Ascending aorta (tissue), 2 donors: ENCODE measurements at regions not wholly inside any gene's neighbourhood (a gene's known extent, or its start where the extent isn't known, plus 50 kb on each side); places are given as distances from the start of the nearest gene placed in this dataset.

Experiments
- DNase-seq, 2 donors: peaks; one replicate each; pipeline ENCODE4 v3.0.0-alpha.2; 2019; ENCODE audit warnings: low spot score in 2 of 2
- H3K27ac ChIP-seq, 2 donors: fragments of 200-600 bp; sonication (generic); one replicate each; pipeline ENCODE4 v1.5.1; 2016 to 2017; ENCODE audit warnings: mild to moderate bottlenecking in 1 of 2
- H3K27me3 ChIP-seq: fragments of 200-600 bp; sonication (generic); one replicate; pipeline ENCODE4 v1.5.1; 2017
- H3K36me3 ChIP-seq, 2 donors: fragments of 200-600 bp; sonication (generic); one replicate each; pipeline ENCODE4 v1.5.1; 2016
- H3K4me1 ChIP-seq, 2 donors: fragments of 200-600 bp; sonication (generic); one replicate each; pipeline ENCODE4 v1.5.1; 2016 to 2017; ENCODE audit warnings: mild to moderate bottlenecking in 1 of 2
- H3K4me3 ChIP-seq, 2 donors: fragments of 200-600 bp; sonication (generic); one replicate each; pipeline ENCODE4 v1.5.1; 2016 to 2017; ENCODE audit warnings: mild to moderate bottlenecking in 1 of 2
- H3K9me3 ChIP-seq, 2 donors: fragments of 200-600 bp; sonication (generic); one replicate each; pipeline ENCODE4 v1.5.1; 2016
- intact Hi-C: fragments of 100-400 bp; cut with DNase I; formaldehyde crosslinking; loops from one replicate; pipeline ENCODE4 v1.15.1; 2023
- TF ChIP-seq, protein P1 (sequence below), 3 experiments: fragments of 200-600 bp in 2 of 3; fragments of 450-650 bp in 1 of 3; sonication (generic) in 2 of 3; IDR thresholded peaks; one replicate each; pipeline ENCODE4 v1.5.1; 2016 to 2019; ENCODE audit warnings: antibody characterized with exemption in 3 of 3, mild to moderate bottlenecking in 1 of 3, moderate library complexity in 1 of 3

DNA sequence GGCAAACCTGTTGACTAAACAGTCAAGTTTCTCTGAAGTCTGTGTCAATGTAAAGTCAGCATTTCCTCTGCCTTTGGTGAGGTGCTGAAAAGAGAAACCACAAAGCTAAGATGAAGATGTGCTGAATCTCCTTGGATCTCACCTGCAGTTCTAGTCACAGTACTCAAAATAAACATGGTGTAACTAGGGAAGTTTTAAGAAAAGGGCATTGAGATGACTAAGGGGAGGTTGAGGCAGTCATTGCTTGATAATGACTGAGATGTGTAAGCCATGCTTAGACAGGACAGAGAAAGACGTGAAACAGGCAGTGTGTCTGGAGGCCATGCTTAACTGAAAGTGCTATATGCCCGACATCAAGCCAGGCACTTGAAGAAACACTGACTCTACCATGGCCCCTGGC, 1010.0 kb upstream of the CELF4 start:
- H3K9me3 ChIP-seq: no peaks in the 10 kb centered on the region
- TF ChIP-seq, protein P1, sequence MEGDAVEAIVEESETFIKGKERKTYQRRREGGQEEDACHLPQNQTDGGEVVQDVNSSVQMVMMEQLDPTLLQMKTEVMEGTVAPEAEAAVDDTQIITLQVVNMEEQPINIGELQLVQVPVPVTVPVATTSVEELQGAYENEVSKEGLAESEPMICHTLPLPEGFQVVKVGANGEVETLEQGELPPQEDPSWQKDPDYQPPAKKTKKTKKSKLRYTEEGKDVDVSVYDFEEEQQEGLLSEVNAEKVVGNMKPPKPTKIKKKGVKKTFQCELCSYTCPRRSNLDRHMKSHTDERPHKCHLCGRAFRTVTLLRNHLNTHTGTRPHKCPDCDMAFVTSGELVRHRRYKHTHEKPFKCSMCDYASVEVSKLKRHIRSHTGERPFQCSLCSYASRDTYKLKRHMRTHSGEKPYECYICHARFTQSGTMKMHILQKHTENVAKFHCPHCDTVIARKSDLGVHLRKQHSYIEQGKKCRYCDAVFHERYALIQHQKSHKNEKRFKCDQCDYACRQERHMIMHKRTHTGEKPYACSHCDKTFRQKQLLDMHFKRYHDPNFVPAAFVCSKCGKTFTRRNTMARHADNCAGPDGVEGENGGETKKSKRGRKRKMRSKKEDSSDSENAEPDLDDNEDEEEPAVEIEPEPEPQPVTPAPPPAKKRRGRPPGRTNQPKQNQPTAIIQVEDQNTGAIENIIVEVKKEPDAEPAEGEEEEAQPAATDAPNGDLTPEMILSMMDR (IDR thresholded peaks at IDR 0.05): no peak
- no peak overlapping the region for H3K27ac ChIP-seq
- intact Hi-C loops: no loop called here
- no peak for DNase-seq
- no peak overlapping the region for H3K4me3 ChIP-seq
- H3K27me3 ChIP-seq: no peaks in the 10 kb centered on the region
- H3K4me1 ChIP-seq: no peaks in the 10 kb centered on the region
- H3K36me3 ChIP-seq: no peaks in the 10 kb centered on the region

DNA sequence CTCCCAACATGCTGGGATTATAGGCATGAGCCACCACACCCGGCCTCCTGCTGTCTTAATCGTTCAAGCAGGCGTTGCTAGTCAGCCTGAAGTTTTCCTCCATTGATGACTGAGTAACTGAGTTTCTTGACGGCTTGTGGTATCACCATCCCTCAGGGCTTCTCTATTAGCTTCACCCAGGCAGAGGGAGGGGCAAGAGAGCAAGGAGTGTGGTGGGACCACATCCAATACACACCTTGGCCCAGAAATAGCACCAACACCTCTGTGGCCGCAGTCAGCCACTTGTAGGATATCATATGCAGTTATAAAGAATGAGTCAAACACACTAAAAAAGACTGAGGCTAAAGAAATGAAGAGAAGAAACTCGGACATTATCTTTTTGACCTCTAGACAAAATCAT, 1009.4 kb upstream of the CELF4 start:
- H3K27me3 ChIP-seq: no peaks in the 10 kb centered on the region
- DNase-seq: no peak

GRCh38 chr18:38572554-38573111, 1007.0 kb upstream of the CELF4 start:
- Histone ChIP-seq H3K4me3 (no peak overlapping the region), H3K27me3 (no peaks in the 10 kb centered on the region), H3K36me3 (no peaks in the 10 kb centered on the region), H3K27ac (no peak overlapping the region), H3K4me1 (no peaks in the 10 kb centered on the region), H3K9me3 (no peaks in the 10 kb centered on the region)
- no peak for DNase-seq
- intact Hi-C loops: no loop called here
- TF ChIP-seq, protein P1 (IDR thresholded peaks at IDR 0.05): no peak

More for the DNA sequence above, 1009.4 kb upstream of the CELF4 start:
- Histone ChIP-seq H3K4me1 (no peaks in the 10 kb centered on the region), H3K27ac (no peak overlapping the region), H3K4me3 (no peak overlapping the region), H3K36me3 (no peaks in the 10 kb centered on the region), H3K9me3 (no peaks in the 10 kb centered on the region)
- intact Hi-C loops: no loop called here
- TF ChIP-seq, protein P1 (IDR thresholded peaks at IDR 0.05): no peak

- TF ChIP-seq, protein P1 (IDR thresholded peaks at IDR 0.05): no peak
- no peak overlapping the region for H3K4me3 ChIP-seq
- intact Hi-C loops: no loop called here
- no peaks in the 10 kb centered on the region for H3K9me3 ChIP-seq
- DNase-seq: no peak
- no peaks in the 10 kb centered on the region for H3K4me1 ChIP-seq
- H3K27ac ChIP-seq: no peak overlapping the region
- no peaks in the 10 kb centered on the region for H3K27me3 ChIP-seq
- H3K36me3 ChIP-seq: no peaks in the 10 kb centered on the region
These were observed 1006.1 kb upstream of the CELF4 start for GRCh38 chr18:38571651-38572050.

- no peak for DNase-seq
- no peak overlapping the region for H3K4me3 ChIP-seq
- TF ChIP-seq, protein P1 (IDR thresholded peaks at IDR 0.05): no peak
- H3K27me3 ChIP-seq: no peaks in the 10 kb centered on the region
- intact Hi-C loops: no loop called here
- no peaks in the 10 kb centered on the region for H3K36me3 ChIP-seq
- no peaks in the 10 kb centered on the region for H3K4me1 ChIP-seq
- H3K27ac ChIP-seq: no peak overlapping the region
- no peaks in the 10 kb centered on the region for H3K9me3 ChIP-seq
These were observed 999.9 kb upstream of the CELF4 start for GRCh38 chr18:38565513-38565912.
